ENCODE measurements at regions not wholly inside any gene's neighbourhood (a gene's known extent, or its start where the extent isn't known, plus 50 kb on each side); places are given as distances from the start of the nearest gene placed in this dataset.

DNA sequence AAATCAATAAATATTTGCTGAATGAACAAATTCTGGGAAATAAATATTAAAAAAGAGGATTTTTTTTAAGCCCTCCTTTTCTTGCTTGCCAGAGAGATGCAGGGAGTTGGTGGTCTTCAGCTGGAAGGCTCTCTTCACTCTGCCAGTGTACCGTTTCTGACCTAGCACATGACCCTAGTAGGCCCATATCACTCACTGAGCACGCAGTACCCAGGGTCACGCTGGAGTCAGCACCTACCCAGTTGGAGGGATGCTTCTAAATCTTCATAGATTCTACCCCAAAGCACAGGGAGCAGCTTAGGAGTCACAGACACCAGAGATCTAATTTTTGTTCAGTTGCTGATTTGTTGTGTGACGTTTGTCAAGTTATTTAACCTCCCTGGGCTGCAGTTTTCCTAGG lies 195.4 kb upstream of the TBX3 start:
- TF ChIP-seq CTCF (IDR thresholded peaks at IDR 0.05; ENCODE audit: control insufficient read depth, extremely low read depth, insufficient read depth), result no peak
- DNase-seq (ENCODE audit: low read depth), result no peak
- H3K4me3 ChIP-seq (ENCODE audit: low read depth, low read length), result no peak overlapping the region

- no peak for DNase-seq (ENCODE audit: low read depth)
- H3K4me3 ChIP-seq (ENCODE audit: low read depth, low read length), result no peak overlapping the region
- no peak for TF ChIP-seq CTCF (IDR thresholded peaks at IDR 0.05; ENCODE audit: control insufficient read depth, extremely low read depth, insufficient read depth)
Observed at GRCh38 chr12:114878781-114879180, 194.8 kb upstream of the TBX3 start.

DNA sequence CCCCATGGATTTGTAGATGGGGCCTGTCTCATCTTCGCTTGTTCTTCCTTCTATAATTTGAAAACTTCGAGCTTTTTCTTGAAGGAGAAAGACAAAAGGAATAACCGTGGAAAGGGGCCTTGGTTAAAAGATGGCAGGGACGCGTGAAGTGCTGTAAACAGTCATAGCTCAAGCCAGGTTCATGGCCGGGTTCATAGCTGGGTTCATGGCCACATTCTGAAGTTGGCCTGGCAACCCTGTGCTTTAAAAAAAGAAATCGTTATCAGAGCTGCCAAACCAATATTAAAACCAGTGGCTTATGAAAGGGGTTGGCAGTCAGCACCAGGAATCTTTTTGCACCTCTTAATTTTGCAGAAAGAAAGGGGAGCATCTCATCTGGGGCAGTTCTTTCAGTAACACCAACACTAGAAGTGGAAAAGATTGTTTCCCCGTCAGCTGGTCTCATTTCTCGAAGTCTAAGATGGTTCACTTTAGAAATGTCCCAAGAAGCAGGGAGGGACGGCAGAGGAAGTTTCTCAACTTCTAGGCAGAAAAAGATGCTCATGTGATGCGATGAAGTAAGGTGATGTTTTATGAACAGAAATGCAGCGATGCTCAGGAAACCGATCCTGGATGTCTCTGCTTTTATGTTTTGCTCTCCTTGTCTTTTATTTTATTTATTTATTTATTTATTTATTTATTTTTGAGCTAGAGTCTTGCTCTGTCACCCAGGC lies 193.1 kb upstream of the TBX3 start:
- TF ChIP-seq CTCF (IDR thresholded peaks at IDR 0.05; ENCODE audit: control insufficient read depth, extremely low read depth, insufficient read depth), result no peak
- H3K4me3 ChIP-seq (ENCODE audit: low read depth, low read length), result no peak overlapping the region
- no peak for DNase-seq (ENCODE audit: low read depth)

- no peak overlapping the region for H3K4me3 ChIP-seq (ENCODE audit: low read depth, low read length)
- no peak for DNase-seq (ENCODE audit: low read depth)
- no peak for TF ChIP-seq CTCF (IDR thresholded peaks at IDR 0.05; ENCODE audit: control insufficient read depth, extremely low read depth, insufficient read depth)
Observed at GRCh38 chr12:114875313-114875712, 191.3 kb upstream of the TBX3 start.

GRCh38 chr12:114873656-114874055 lies 189.7 kb upstream of the TBX3 start:
- no peak for DNase-seq (ENCODE audit: low read depth)
- no peak for TF ChIP-seq CTCF (IDR thresholded peaks at IDR 0.05; ENCODE audit: control insufficient read depth, extremely low read depth, insufficient read depth)
- H3K4me3 ChIP-seq (ENCODE audit: low read depth, low read length), result no peak overlapping the region

DNA sequence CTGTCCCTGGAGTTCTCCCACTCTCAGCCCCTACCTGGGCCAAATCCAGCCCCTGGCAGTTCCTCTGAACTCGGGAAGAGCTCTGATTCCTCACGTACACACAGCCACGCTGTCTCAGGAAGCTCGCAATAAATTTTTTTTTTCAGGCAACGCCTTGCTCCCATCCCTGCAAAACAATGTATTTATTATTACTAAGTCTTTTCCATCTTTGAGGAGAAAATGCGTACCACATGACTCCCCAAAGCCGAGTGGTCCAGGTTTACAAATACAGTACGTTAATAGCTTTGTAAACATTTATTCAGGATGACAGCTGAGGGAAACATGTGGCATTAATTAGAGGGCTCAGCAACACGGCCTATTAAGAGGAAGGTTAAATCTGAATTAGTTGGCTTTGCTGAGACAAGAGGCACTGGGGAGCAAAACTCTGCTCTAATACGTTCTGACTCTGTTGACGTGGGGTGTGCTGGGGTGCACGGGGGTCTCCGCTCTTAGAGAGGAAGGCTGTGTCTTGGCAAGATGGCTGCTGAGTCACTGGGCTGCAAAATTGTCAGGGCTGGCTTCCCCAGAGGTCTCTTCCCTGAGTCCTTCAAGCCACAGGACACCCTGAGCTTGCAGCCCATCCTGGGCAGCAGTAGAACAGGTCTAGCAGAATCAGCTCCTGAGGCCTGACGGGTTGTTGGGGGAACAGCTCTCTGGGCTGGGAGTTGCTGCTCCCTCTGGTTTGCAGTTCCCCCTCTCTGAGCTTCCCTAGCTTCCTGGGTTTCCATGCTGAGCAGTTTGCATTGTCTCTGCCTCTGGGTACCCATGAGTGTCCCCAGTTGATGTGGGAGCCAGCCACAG lies 185.2 kb upstream of the TBX3 start:
- no peak overlapping the region for H3K4me3 ChIP-seq (ENCODE audit: low read depth, low read length)
- TF ChIP-seq CTCF (IDR thresholded peaks at IDR 0.05; ENCODE audit: control insufficient read depth, extremely low read depth, insufficient read depth), result no peak
- no peak for DNase-seq (ENCODE audit: low read depth)
